WTC11 (cell line): ENCODE measurements at regions not wholly inside any gene's neighbourhood (a gene's known extent, or its start where the extent isn't known, plus 50 kb on each side); places are given as distances from the start of the nearest gene placed in this dataset.

Experiments used
- ATAC-seq: fragments of 200-7000 bp; cut with Tn5 transposase; 2 replicates; pipeline ENCODE4 v1.10.0; 2021; ENCODE audit warnings: mild to moderate bottlenecking, moderate library complexity
- CTCF ChIA-PET: fragments of 300-600 bp; sonication (Branson Sonifier 250); formaldehyde crosslinking; loops from one replicate; lab custom pipeline; 2021; ENCODE audit warnings: antibody characterized with exemption; lab: Charles Lee
- POLR2A ChIA-PET: fragments of 350-600 bp; sonication (Branson Sonifier 250); formaldehyde crosslinking; loops from one replicate; lab custom pipeline; 2021; ENCODE audit warnings: antibody characterized with exemption; lab: Charles Lee
- DNase-seq: peaks from one replicate; pipeline ENCODE4 v3.0.0; 2021; ENCODE audit warnings: low spot score
- H3K27ac Mint-ChIP-seq: 2 replicates; pipeline ENCODE4 v1.8.0; 2021; ENCODE audit warnings: mixed read lengths
- H3K27me3 Mint-ChIP-seq: 2 replicates; pipeline ENCODE4 v1.8.0; 2021; ENCODE audit warnings: low read depth, mild to moderate bottlenecking, moderate library complexity, mixed read lengths
- H3K36me3 Mint-ChIP-seq: 2 replicates; pipeline ENCODE4 v1.8.0; 2021; ENCODE audit warnings: mixed read lengths
- H3K4me1 Mint-ChIP-seq: 2 replicates; pipeline ENCODE4 v1.8.0; 2022; ENCODE audit warnings: mixed read lengths
- H3K4me3 Mint-ChIP-seq: 2 replicates; pipeline ENCODE4 v1.8.0; 2021; ENCODE audit warnings: mild to moderate bottlenecking, moderate library complexity, mixed read lengths
- H3K9me3 Mint-ChIP-seq: 2 replicates; pipeline ENCODE4 v1.8.0; 2021; ENCODE audit warnings: mixed read lengths
- AFF4 ChIP-seq: sonication (generic); formaldehyde crosslinking; IDR thresholded peaks from 2 replicates; pipeline ENCODE4 v1.8.1; 2023; ENCODE audit warnings: mild to moderate bottlenecking, missing genetic modification reagents, borderline replicate concordance
- AR ChIP-seq: fragments of 250-450 bp; sonication (Bioruptor Pico); IDR thresholded peaks from 2 replicates; pipeline ENCODE4 v1.9.0; 2021; ENCODE audit warnings: mild to moderate bottlenecking
- ELF4 ChIP-seq: sonication (generic); formaldehyde crosslinking; IDR thresholded peaks from 2 replicates; pipeline ENCODE4 v1.8.1; 2022; ENCODE audit warnings: low read depth, mild to moderate bottlenecking, moderate library complexity, missing genetic modification reagents
- GABPB1 ChIP-seq: sonication (generic); formaldehyde crosslinking; IDR thresholded peaks from 2 replicates; pipeline ENCODE4 v1.8.1; 2023; ENCODE audit warnings: mild to moderate bottlenecking, missing genetic modification reagents
- HMGA2 ChIP-seq: fragments of 250-450 bp; sonication (Bioruptor Pico); IDR thresholded peaks from 2 replicates; pipeline ENCODE4 v1.4.0; 2021; ENCODE audit warnings: mild to moderate bottlenecking, moderate library complexity
- HMGXB4 ChIP-seq: sonication (generic); formaldehyde crosslinking; IDR thresholded peaks from 2 replicates; pipeline ENCODE4 v1.8.1; 2023; ENCODE audit warnings: mild to moderate bottlenecking, moderate library complexity, missing genetic modification reagents
- NR2C2 ChIP-seq: sonication (generic); formaldehyde crosslinking; IDR thresholded peaks from 2 replicates; pipeline ENCODE4 v1.8.0; 2022; ENCODE audit warnings: mild to moderate bottlenecking, missing genetic modification reagents
- NR3C1 ChIP-seq: sonication (generic); formaldehyde crosslinking; conservative IDR thresholded peaks from 2 replicates; pipeline ENCODE4 v1.8.1; 2023; ENCODE audit warnings: low read depth, mild to moderate bottlenecking, missing genetic modification reagents
- RELA ChIP-seq: sonication (generic); formaldehyde crosslinking; IDR thresholded peaks from 2 replicates; pipeline ENCODE4 v1.8.1; 2022; ENCODE audit warnings: missing genetic modification reagents, mild to moderate bottlenecking, borderline replicate concordance
- SMAD3 ChIP-seq: sonication (generic); formaldehyde crosslinking; IDR thresholded peaks from 2 replicates; pipeline ENCODE4 v1.8.0; 2022; ENCODE audit warnings: missing genetic modification reagents, mild to moderate bottlenecking, borderline replicate concordance
- SOX15 ChIP-seq: fragments of 250-450 bp; sonication (Bioruptor Pico); IDR thresholded peaks from 2 replicates; pipeline ENCODE4 v1.9.0; 2021; ENCODE audit warnings: mild to moderate bottlenecking
- TP53 ChIP-seq: sonication (generic); formaldehyde crosslinking; IDR thresholded peaks from 2 replicates; pipeline ENCODE4 v1.8.1; 2023; ENCODE audit warnings: mild to moderate bottlenecking, missing genetic modification reagents
- USF2 ChIP-seq: sonication (generic); formaldehyde crosslinking; IDR thresholded peaks from 2 replicates; pipeline ENCODE4 v1.8.1; 2023; ENCODE audit warnings: mild to moderate bottlenecking, missing genetic modification reagents, moderate library complexity
- ZNF138 ChIP-seq: sonication (generic); formaldehyde crosslinking; conservative IDR thresholded peaks from 2 replicates; pipeline ENCODE4 v1.8.1; 2022; ENCODE audit warnings: mild to moderate bottlenecking, moderate library complexity, missing genetic modification reagents
- ZNF423 ChIP-seq: fragments of 250-450 bp; sonication (Bioruptor Pico); IDR thresholded peaks from 2 replicates; pipeline ENCODE4 v2.1.2; 2022; ENCODE audit warnings: mild to moderate bottlenecking, moderate library complexity
- ZNF671 ChIP-seq: fragments of 250-450 bp; sonication (Bioruptor Pico); IDR thresholded peaks from 2 replicates; pipeline ENCODE4 v1.8.0; 2021; ENCODE audit warnings: mild to moderate bottlenecking
- TF ChIP-seq, protein P1 (sequence below): fragments of 250-450 bp; sonication (Bioruptor Pico); IDR thresholded peaks from 2 replicates; pipeline ENCODE4 v1.9.0; 2021; ENCODE audit warnings: mild to moderate bottlenecking, borderline replicate concordance
- TF ChIP-seq, protein P2 (sequence below): sonication (generic); formaldehyde crosslinking; IDR thresholded peaks from 2 replicates; pipeline ENCODE4 v1.8.1; 2022; ENCODE audit warnings: mild to moderate bottlenecking, missing genetic modification reagents, moderate library complexity, borderline replicate concordance

DNA sequence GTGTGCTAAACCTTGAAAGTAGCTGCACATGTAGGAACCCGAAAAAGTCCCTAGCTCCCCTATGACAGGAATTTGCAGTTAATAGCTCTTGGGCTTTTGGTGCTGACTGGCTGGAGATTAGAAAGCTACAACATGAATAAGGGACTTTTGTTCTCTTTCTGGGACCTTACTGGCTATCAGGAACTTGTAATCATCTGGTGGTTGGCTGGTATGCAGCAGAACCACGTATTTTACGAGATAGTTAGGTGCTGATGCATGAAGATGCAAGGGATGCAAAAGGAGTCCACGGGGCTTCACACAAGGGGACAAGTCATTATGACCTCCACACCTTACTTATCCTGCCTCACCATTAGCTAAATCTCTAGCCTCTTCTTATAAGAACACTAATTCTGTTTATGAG lies 190.2 kb upstream of the NRXN1 start:
- Mint-ChIP-seq H3K27ac (no peak overlapping the region), H3K9me3 (no peaks in the 10 kb centered on the region), H3K36me3 (no peaks in the 10 kb centered on the region), H3K4me1 (peaks cover 16% of the 10 kb centered on the region), H3K4me3 (no peak overlapping the region), H3K27me3 (no peaks in the 10 kb centered on the region)
- POLR2A ChIA-PET: no interaction called here
- no peak for ATAC-seq
- CTCF ChIA-PET: no interaction called here
- TF ChIP-seq HMGA2 (CRISPR knock-in tag) (no peak), NR3C1 (CRISPR knock-in tag) (no peak), ZNF423 (CRISPR knock-in tag) (no peak), AFF4 (no peak), USF2 (CRISPR knock-in tag) (no peak), TP53 (no peak), AR (CRISPR knock-in tag) (no peak), NR2C2 (CRISPR knock-in tag) (no peak), ZNF138 (CRISPR knock-in tag) (no peak), SOX15 (CRISPR knock-in tag) (no peak), RELA (CRISPR knock-in tag) (no peak), ELF4 (CRISPR knock-in tag) (no peak), ZNF671 (CRISPR knock-in tag) (no peak), HMGXB4 (CRISPR knock-in tag) (no peak), GABPB1 (no peak), SMAD3 (CRISPR knock-in tag) (no peak)
- TF ChIP-seq, protein P1, sequence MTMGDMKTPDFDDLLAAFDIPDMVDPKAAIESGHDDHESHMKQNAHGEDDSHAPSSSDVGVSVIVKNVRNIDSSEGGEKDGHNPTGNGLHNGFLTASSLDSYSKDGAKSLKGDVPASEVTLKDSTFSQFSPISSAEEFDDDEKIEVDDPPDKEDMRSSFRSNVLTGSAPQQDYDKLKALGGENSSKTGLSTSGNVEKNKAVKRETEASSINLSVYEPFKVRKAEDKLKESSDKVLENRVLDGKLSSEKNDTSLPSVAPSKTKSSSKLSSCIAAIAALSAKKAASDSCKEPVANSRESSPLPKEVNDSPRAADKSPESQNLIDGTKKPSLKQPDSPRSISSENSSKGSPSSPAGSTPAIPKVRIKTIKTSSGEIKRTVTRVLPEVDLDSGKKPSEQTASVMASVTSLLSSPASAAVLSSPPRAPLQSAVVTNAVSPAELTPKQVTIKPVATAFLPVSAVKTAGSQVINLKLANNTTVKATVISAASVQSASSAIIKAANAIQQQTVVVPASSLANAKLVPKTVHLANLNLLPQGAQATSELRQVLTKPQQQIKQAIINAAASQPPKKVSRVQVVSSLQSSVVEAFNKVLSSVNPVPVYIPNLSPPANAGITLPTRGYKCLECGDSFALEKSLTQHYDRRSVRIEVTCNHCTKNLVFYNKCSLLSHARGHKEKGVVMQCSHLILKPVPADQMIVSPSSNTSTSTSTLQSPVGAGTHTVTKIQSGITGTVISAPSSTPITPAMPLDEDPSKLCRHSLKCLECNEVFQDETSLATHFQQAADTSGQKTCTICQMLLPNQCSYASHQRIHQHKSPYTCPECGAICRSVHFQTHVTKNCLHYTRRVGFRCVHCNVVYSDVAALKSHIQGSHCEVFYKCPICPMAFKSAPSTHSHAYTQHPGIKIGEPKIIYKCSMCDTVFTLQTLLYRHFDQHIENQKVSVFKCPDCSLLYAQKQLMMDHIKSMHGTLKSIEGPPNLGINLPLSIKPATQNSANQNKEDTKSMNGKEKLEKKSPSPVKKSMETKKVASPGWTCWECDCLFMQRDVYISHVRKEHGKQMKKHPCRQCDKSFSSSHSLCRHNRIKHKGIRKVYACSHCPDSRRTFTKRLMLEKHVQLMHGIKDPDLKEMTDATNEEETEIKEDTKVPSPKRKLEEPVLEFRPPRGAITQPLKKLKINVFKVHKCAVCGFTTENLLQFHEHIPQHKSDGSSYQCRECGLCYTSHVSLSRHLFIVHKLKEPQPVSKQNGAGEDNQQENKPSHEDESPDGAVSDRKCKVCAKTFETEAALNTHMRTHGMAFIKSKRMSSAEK (CRISPR knock-in tag): no peak
- TF ChIP-seq, protein P2, sequence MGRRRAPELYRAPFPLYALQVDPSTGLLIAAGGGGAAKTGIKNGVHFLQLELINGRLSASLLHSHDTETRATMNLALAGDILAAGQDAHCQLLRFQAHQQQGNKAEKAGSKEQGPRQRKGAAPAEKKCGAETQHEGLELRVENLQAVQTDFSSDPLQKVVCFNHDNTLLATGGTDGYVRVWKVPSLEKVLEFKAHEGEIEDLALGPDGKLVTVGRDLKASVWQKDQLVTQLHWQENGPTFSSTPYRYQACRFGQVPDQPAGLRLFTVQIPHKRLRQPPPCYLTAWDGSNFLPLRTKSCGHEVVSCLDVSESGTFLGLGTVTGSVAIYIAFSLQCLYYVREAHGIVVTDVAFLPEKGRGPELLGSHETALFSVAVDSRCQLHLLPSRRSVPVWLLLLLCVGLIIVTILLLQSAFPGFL (CRISPR knock-in tag): no peak
- no peak for DNase-seq
